GM18511 (cell line): ENCODE measurements at regions not wholly inside any gene's neighbourhood (a gene's known extent, or its start where the extent isn't known, plus 50 kb on each side); places are given as distances from the start of the nearest gene placed in this dataset.

Source experiments
- ATAC-seq: cut with Tn5 transposase; IDR thresholded peaks from one replicate; pipeline ENCODE4 v1.9.1; 2021; ENCODE audit warnings: mild to moderate bottlenecking, moderate library complexity; ENCODE audit not compliant: unreplicated experiment

GRCh38 chr4:128341634-128342033 lies 54.0 kb upstream of the PGRMC2 start:
- ATAC-seq: no peak

- no peak for ATAC-seq
These were observed 51.2 kb upstream of the PGRMC2 start for GRCh38 chr4:128338634-128339355.

DNA sequence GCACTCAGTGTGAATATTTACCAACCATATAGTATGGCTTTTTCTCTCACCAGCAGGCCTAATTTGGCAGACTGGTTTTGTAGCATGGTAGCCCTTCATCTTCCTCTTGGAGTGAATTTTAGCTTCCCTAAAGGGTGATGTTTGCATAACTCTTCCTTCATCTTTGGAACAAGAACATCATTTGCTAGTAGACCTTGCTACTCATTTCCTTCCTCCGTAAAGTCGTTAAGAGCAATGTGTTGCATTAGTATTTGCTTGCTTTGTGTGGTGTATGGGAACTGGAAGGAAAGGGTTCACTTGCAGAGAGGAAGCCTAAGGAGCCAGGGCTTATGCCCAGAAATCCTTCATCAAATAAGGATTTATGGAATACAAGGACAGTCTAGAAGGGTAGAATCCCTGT lies 50.2 kb upstream of the PGRMC2 start:
- ATAC-seq: no peak
